ENCODE measurements at regions not wholly inside any gene's neighbourhood (a gene's known extent, or its start where the extent isn't known, plus 50 kb on each side); places are given as distances from the start of the nearest gene placed in this dataset.

DNA sequence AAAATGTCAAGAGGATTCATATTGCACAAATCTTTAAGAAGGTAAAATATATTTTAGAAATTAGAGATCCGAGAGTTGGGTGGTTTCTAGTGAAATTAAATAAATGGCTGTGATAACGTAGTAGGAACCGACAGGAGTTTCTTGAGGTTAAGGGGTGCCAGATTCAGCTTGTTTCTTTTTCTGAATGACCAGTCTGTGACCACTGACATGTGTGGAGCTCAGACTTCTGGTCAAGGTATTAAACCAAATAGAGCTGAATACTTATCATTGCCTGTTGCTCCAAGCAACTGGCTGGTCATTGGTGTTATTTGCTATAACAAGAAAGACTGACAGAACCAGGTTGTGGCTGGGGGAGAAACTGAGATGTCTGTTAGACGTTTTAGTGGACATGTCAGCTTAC, 408.2 kb upstream of the HS6ST1 start:
- TF ChIP-seq, protein P1, sequence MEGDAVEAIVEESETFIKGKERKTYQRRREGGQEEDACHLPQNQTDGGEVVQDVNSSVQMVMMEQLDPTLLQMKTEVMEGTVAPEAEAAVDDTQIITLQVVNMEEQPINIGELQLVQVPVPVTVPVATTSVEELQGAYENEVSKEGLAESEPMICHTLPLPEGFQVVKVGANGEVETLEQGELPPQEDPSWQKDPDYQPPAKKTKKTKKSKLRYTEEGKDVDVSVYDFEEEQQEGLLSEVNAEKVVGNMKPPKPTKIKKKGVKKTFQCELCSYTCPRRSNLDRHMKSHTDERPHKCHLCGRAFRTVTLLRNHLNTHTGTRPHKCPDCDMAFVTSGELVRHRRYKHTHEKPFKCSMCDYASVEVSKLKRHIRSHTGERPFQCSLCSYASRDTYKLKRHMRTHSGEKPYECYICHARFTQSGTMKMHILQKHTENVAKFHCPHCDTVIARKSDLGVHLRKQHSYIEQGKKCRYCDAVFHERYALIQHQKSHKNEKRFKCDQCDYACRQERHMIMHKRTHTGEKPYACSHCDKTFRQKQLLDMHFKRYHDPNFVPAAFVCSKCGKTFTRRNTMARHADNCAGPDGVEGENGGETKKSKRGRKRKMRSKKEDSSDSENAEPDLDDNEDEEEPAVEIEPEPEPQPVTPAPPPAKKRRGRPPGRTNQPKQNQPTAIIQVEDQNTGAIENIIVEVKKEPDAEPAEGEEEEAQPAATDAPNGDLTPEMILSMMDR (IDR thresholded peaks at IDR 0.05; ENCODE audit: low read depth, low read length, poor library complexity, severe bottlenecking): no peak
- no peak for TF ChIP-seq EZH2phosphoT487 (IDR thresholded peaks at IDR 0.05; ENCODE audit: borderline replicate concordance, low read length)

Measured in DOHH2 (cell line).